Forelimb muscle (tissue), 1 donor: ENCODE measurements at regions not wholly inside any gene's neighbourhood (a gene's known extent, or its start where the extent isn't known, plus 50 kb on each side); places are given as distances from the start of the nearest gene placed in this dataset.
"Not testable (repeated sequence)": the region's sequence is repeated elsewhere in the genome, so short reads cannot be mapped to it uniquely, and the experiment has no call there.

Experiments used
- DNase-seq: peaks from one replicate; pipeline ENCODE4 v3.0.0-alpha.2; 2013; ENCODE audit warnings: low read depth

GRCh38 chr11:90699791-90700400 is 477.0 kb upstream of the CHORDC1 start:
- DNase-seq = no peak

GRCh38 chr11:90698238-90698637 is 475.4 kb upstream of the CHORDC1 start:
- no peak for DNase-seq

- not testable (repeated sequence) for DNase-seq
Measured at GRCh38 chr11:90675496-90675895, 452.6 kb upstream of the CHORDC1 start.

- DNase-seq = no peak
Measured at GRCh38 chr11:90669094-90669493, 446.2 kb upstream of the CHORDC1 start.

- DNase-seq = no peak
Measured at GRCh38 chr11:90668502-90668901, 445.7 kb upstream of the CHORDC1 start.

- DNase-seq = no peak
Measured at GRCh38 chr11:90661233-90661632, 438.4 kb upstream of the CHORDC1 start.

- no peak for DNase-seq
Measured at GRCh38 chr11:90656171-90656570, 433.3 kb upstream of the CHORDC1 start.

- no peak for DNase-seq
Measured at GRCh38 chr11:90650153-90650552, 427.3 kb upstream of the CHORDC1 start.

GRCh38 chr11:90646706-90647105 is 423.9 kb upstream of the CHORDC1 start:
- no peak for DNase-seq

GRCh38 chr11:90646266-90646665 is 423.4 kb upstream of the CHORDC1 start:
- DNase-seq = no peak

GRCh38 chr11:90639461-90639993 is 416.7 kb upstream of the CHORDC1 start:
- DNase-seq = peak; percentile 13

GRCh38 chr11:90635886-90636285 is 413.0 kb upstream of the CHORDC1 start:
- no peak for DNase-seq

- DNase-seq = no peak
Measured at GRCh38 chr11:90635151-90635550, 412.3 kb upstream of the CHORDC1 start.

GRCh38 chr11:90630176-90630575 is 407.3 kb upstream of the CHORDC1 start:
- no peak for DNase-seq

GRCh38 chr11:90629229-90629806 is 406.5 kb upstream of the CHORDC1 start:
- DNase-seq = peak; percentile 41

- DNase-seq = no peak
Measured at GRCh38 chr11:90614318-90614717, 391.5 kb upstream of the CHORDC1 start.

GRCh38 chr11:90613037-90613436 is 390.2 kb upstream of the CHORDC1 start:
- DNase-seq = not testable (repeated sequence)

- no peak for DNase-seq
Measured at GRCh38 chr11:90606721-90607120, 383.9 kb upstream of the CHORDC1 start.

- no peak for DNase-seq
Measured at GRCh38 chr11:90601261-90601660, 378.4 kb upstream of the CHORDC1 start.

- DNase-seq = no peak
Measured at GRCh38 chr11:90594658-90595057, 371.8 kb upstream of the CHORDC1 start.

- DNase-seq = no peak
Measured at GRCh38 chr11:90593099-90593498, 370.2 kb upstream of the CHORDC1 start.

- DNase-seq = no peak
Measured at GRCh38 chr11:90590286-90590685, 367.4 kb upstream of the CHORDC1 start.

- DNase-seq = no peak
Measured at GRCh38 chr11:90589735-90590134, 366.9 kb upstream of the CHORDC1 start.

- no peak for DNase-seq
Measured at GRCh38 chr11:90587896-90588295, 365.0 kb upstream of the CHORDC1 start.
